ENCODE measurements at regions not wholly inside any gene's neighbourhood (a gene's known extent, or its start where the extent isn't known, plus 50 kb on each side); places are given as distances from the start of the nearest gene placed in this dataset.

GRCh38 chrX:125096870-125097269 is 222.8 kb upstream of the TEX13C start:
- H3K9ac ChIP-seq (replicated peaks in 1 of 4; ENCODE audit: extremely low read depth in 1 of 4, low read depth in 3 of 4, low read length in 3 of 4): no peak overlapping the region
- no peaks in the 10 kb centered on the region for H3K79me1 ChIP-seq (ENCODE audit: low read depth, low read length)
- no peak overlapping the region for H3K56ac ChIP-seq (replicated peaks; ENCODE audit: insufficient read length, low read depth, low read length)
- 100% methylated on average over 1 of the region's 1 CpG; no CpG with 5 or more reads in 1 of the 2 experiments for WGBS, 2 experiments (ENCODE audit: extremely low coverage in 1 of 2, insufficient coverage in 1 of 2, insufficient read length in 1 of 2, insufficient replicate concordance in 2 of 2, low coverage in 1 of 2, low lambda C conversion rate in 2 of 2, missing lambda C conversion rate in 1 of 2)
- H4K20me1 ChIP-seq (replicated peaks in 1 of 2; ENCODE audit: control insufficient read depth in 1 of 2, insufficient read depth in 2 of 2, low read length in 2 of 2): no peaks in the 10 kb centered on the region
- H2BK20ac ChIP-seq (ENCODE audit: low read length): no peak overlapping the region
- POLR2A ChIA-PET (ENCODE audit: partially characterized antibody): no interaction called here
- no peak for DNase-seq (ENCODE audit: low read depth in 1 of 2, low spot score in 2 of 2)
- CTCF ChIA-PET (ENCODE audit: partially characterized antibody): interaction anchor here (0.6 kb wide), 1 partner anchor 16 kb away, joined by 8 read pairs; no protein-coding TSS in a partner anchor
- no peaks in the 10 kb centered on the region for H3K79me2 ChIP-seq (ENCODE audit: control insufficient read depth in 1 of 2, insufficient read depth in 2 of 2, low read length in 2 of 2)
- no peak for FAIRE-seq
- H3K36me3 ChIP-seq (ENCODE audit: control insufficient read depth in 2 of 4, insufficient read depth in 4 of 4, low read length in 3 of 4): no peaks in the 10 kb centered on the region
- H3K18ac ChIP-seq (ENCODE audit: extremely low read depth, low read length): no peak overlapping the region
- H4K5ac ChIP-seq (ENCODE audit: insufficient read length, low read depth, low read length): no peak overlapping the region
- no peak overlapping the region for H3K4me2 ChIP-seq (ENCODE audit: insufficient read depth in 1 of 2, low read depth in 2 of 2, low read length in 2 of 2)
- H3K4ac ChIP-seq (replicated peaks; ENCODE audit: insufficient read length, low read depth, low read length): no peak overlapping the region
- H3K23me2 ChIP-seq (ENCODE audit: low read depth, low read length): no peaks in the 10 kb centered on the region
- no peak overlapping the region for H3K23ac ChIP-seq (ENCODE audit: insufficient read length)
- no peak overlapping the region for H2BK120ac ChIP-seq (replicated peaks; ENCODE audit: low read depth, low read length)
- no peak overlapping the region for H3K27ac ChIP-seq (ENCODE audit: low read depth, low read length)
- H3K9me3 ChIP-seq (ENCODE audit: insufficient read depth in 2 of 2, low read depth in 1 of 2, low read length in 1 of 2): no peaks in the 10 kb centered on the region
- no peak overlapping the region for H2BK15ac ChIP-seq (ENCODE audit: low read length)
- H3K14ac ChIP-seq (ENCODE audit: insufficient read length): no peak overlapping the region
- H2AK5ac ChIP-seq (ENCODE audit: low read depth, low read length): no peak overlapping the region
- H4K8ac ChIP-seq (ENCODE audit: extremely low read depth, insufficient read depth, low read length): no peak overlapping the region
- TF ChIP-seq GABPA (IDR thresholded peaks at IDR 0.05; ENCODE audit: borderline replicate concordance, insufficient read depth, low read length): no peak
- no peak for TF ChIP-seq GTF2F1 (IDR thresholded peaks at IDR 0.05; ENCODE audit: borderline replicate concordance, low read depth, low read length)
- no peak for TF ChIP-seq RXRA (IDR thresholded peaks at IDR 0.05; ENCODE audit: insufficient read depth, low read depth, low read length)
- no peak for TF ChIP-seq TCF12 (IDR thresholded peaks at IDR 0.05; ENCODE audit: low read depth, low read length)
- TF ChIP-seq BACH1 (IDR thresholded peaks at IDR 0.05; ENCODE audit: low read length): no peak
- no peak for TF ChIP-seq YY1 (IDR thresholded peaks at IDR 0.05; ENCODE audit: low read depth, low read length)
- no peak overlapping the region for H3K4me3 ChIP-seq (ENCODE audit: extremely low read depth in 1 of 4, insufficient read depth in 2 of 4, low read depth in 3 of 4, low read length in 4 of 4)
- H4K91ac ChIP-seq (replicated peaks; ENCODE audit: insufficient read length, low read length): no peak overlapping the region
- H2BK5ac ChIP-seq (ENCODE audit: low read depth, low read length): no peak overlapping the region
- no peaks in the 10 kb centered on the region for H3K27me3 ChIP-seq (replicated peaks in 1 of 4; ENCODE audit: control insufficient read depth in 3 of 4, extremely low read depth in 1 of 4, insufficient read depth in 3 of 4, low read length in 3 of 4)
- H3K4me1 ChIP-seq (replicated peaks in 1 of 4; ENCODE audit: control insufficient read depth in 3 of 4, insufficient read depth in 4 of 4, low read length in 3 of 4): no peaks in the 10 kb centered on the region
- no peak overlapping the region for H2BK12ac ChIP-seq (ENCODE audit: low read depth, low read length)
- H2AFZ ChIP-seq (ENCODE audit: low read length): no peak overlapping the region

Data from H1 (cell line).